HFFc6 (cell line): ENCODE measurements at regions not wholly inside any gene's neighbourhood (a gene's known extent, or its start where the extent isn't known, plus 50 kb on each side); places are given as distances from the start of the nearest gene placed in this dataset.

Experiments
- DNase-seq: peaks from one replicate; pipeline ENCODE4 v3.0.0-alpha.2; 2018
- H3K27ac Mint-ChIP-seq: 2 replicates; pipeline ENCODE4 v1.8.0; 2020; ENCODE audit warnings: mild to moderate bottlenecking, mixed read lengths
- H3K27me3 Mint-ChIP-seq: 2 replicates; pipeline ENCODE4 v1.8.0; 2021; ENCODE audit warnings: mild to moderate bottlenecking, moderate library complexity, mixed read lengths; ENCODE audit not compliant: insufficient read depth
- H3K36me3 Mint-ChIP-seq: 2 replicates; pipeline ENCODE4 v1.8.0; 2021; ENCODE audit warnings: low read depth, mixed read lengths
- H3K4me1 Mint-ChIP-seq: 2 replicates; pipeline ENCODE4 v1.8.0; 2020; ENCODE audit warnings: low read depth, mixed read lengths
- H3K4me3 Mint-ChIP-seq: 2 replicates; pipeline ENCODE4 v1.8.0; 2020; ENCODE audit warnings: mild to moderate bottlenecking, moderate library complexity, mixed read lengths
- H3K9me3 Mint-ChIP-seq: 2 replicates; pipeline ENCODE4 v1.8.0; 2020; ENCODE audit warnings: mild to moderate bottlenecking, mixed read lengths
- TF ChIP-seq, protein P1 (sequence below): fragments of 200-600 bp; sonication (generic); IDR thresholded peaks from 2 replicates; pipeline ENCODE4 v1.5.0; 2021; ENCODE audit warnings: antibody characterized with exemption, mild to moderate bottlenecking

GRCh38 chr15:94804613-94805012, 573.3 kb downstream of the MCTP2 start:
- no peak overlapping the region for H3K4me3 Mint-ChIP-seq
- H3K27me3 Mint-ChIP-seq, result no peaks in the 10 kb centered on the region
- peaks cover 52% of the 10 kb centered on the region for H3K9me3 Mint-ChIP-seq
- no peaks in the 10 kb centered on the region for H3K4me1 Mint-ChIP-seq
- DNase-seq, result no peak
- H3K27ac Mint-ChIP-seq, result no peak overlapping the region
- TF ChIP-seq, protein P1, sequence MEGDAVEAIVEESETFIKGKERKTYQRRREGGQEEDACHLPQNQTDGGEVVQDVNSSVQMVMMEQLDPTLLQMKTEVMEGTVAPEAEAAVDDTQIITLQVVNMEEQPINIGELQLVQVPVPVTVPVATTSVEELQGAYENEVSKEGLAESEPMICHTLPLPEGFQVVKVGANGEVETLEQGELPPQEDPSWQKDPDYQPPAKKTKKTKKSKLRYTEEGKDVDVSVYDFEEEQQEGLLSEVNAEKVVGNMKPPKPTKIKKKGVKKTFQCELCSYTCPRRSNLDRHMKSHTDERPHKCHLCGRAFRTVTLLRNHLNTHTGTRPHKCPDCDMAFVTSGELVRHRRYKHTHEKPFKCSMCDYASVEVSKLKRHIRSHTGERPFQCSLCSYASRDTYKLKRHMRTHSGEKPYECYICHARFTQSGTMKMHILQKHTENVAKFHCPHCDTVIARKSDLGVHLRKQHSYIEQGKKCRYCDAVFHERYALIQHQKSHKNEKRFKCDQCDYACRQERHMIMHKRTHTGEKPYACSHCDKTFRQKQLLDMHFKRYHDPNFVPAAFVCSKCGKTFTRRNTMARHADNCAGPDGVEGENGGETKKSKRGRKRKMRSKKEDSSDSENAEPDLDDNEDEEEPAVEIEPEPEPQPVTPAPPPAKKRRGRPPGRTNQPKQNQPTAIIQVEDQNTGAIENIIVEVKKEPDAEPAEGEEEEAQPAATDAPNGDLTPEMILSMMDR, result no peak
- H3K36me3 Mint-ChIP-seq, result no peaks in the 10 kb centered on the region

GRCh38 chr15:94815110-94815731, 583.9 kb downstream of the MCTP2 start:
- no peaks in the 10 kb centered on the region for H3K27me3 Mint-ChIP-seq
- TF ChIP-seq, protein P1, result no peak
- DNase-seq, result no peak
- H3K36me3 Mint-ChIP-seq, result no peaks in the 10 kb centered on the region; the same call in 1 of the 2 replicates
- H3K27ac Mint-ChIP-seq, result no peak overlapping the region
- H3K9me3 Mint-ChIP-seq, result peaks cover 43% of the 10 kb centered on the region
- no peaks in the 10 kb centered on the region for H3K4me1 Mint-ChIP-seq
- no peak overlapping the region for H3K4me3 Mint-ChIP-seq

- Mint-ChIP-seq H3K27ac (no peak overlapping the region), H3K36me3 (no peaks in the 10 kb centered on the region; the same call in 1 of the 2 replicates), H3K4me1 (no peaks in the 10 kb centered on the region), H3K27me3 (no peaks in the 10 kb centered on the region), H3K9me3 (peaks cover 46% of the 10 kb centered on the region), H3K4me3 (no peak overlapping the region)
- TF ChIP-seq, protein P1, result no peak
- DNase-seq, result no peak
Observed at GRCh38 chr15:94815914-94816313, 584.6 kb downstream of the MCTP2 start.

- H3K4me3 Mint-ChIP-seq, result no peak overlapping the region
- TF ChIP-seq, protein P1, result no peak
- peaks cover 4% of the 10 kb centered on the region; the same call in 1 of the 2 replicates for H3K36me3 Mint-ChIP-seq
- no peaks in the 10 kb centered on the region for H3K4me1 Mint-ChIP-seq
- peaks cover 56% of the 10 kb centered on the region for H3K9me3 Mint-ChIP-seq
- no peak overlapping the region for H3K27ac Mint-ChIP-seq
- DNase-seq, result no peak
- peaks cover 3% of the 10 kb centered on the region; the same call in 1 of the 2 replicates for H3K27me3 Mint-ChIP-seq
Observed at GRCh38 chr15:94829887-94830884, 598.8 kb downstream of the MCTP2 start.

DNA sequence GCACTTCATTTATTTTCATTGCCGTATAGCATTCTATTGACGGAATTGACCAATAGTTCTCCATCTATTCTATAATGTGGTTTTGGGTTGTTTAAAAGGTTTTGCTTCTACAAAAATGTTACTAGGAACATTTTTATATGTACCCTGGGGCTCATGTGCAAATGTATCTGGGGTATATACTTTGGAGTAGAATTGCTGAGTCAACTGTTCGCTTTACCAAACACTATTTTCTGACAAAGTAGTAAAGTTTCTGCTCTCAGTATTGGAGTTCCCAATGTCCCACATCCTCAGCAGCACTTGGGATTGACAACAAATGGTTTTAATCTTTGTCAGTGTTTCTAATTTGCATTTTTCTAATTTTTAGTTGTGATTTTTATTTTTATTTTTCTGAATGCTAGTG, 602.6 kb downstream of the MCTP2 start:
- Mint-ChIP-seq H3K4me1 (no peaks in the 10 kb centered on the region), H3K36me3 (no peaks in the 10 kb centered on the region; the same call in 1 of the 2 replicates), H3K9me3 (peaks cover 45% of the 10 kb centered on the region), H3K27ac (no peak overlapping the region), H3K27me3 (peaks cover 3% of the 10 kb centered on the region; the same call in 1 of the 2 replicates), H3K4me3 (no peak overlapping the region)
- TF ChIP-seq, protein P1, result no peak
- no peak for DNase-seq
